Type B pancreatic cell (in vitro differentiated cells): ENCODE measurements at regions not wholly inside any gene's neighbourhood (a gene's known extent, or its start where the extent isn't known, plus 50 kb on each side); places are given as distances from the start of the nearest gene placed in this dataset.
"Not testable (repeated sequence)": the region's sequence is repeated elsewhere in the genome, so short reads cannot be mapped to it uniquely, and the experiment has no call there.

ENCODE experiments used
- DNase-seq: peaks from one replicate; pipeline ENCODE4 v3.0.0; 2021; ENCODE audit warnings: mixed read lengths; ENCODE audit not compliant: unreplicated experiment; ENCODE audit errors: extremely low spot score
- H3K27ac Mint-ChIP-seq: 2 replicates; pipeline ENCODE4 v1.8.0; 2021; ENCODE audit warnings: mild to moderate bottlenecking, mixed read lengths
- H3K27me3 Mint-ChIP-seq: 2 replicates; pipeline ENCODE4 v1.8.0; 2021; ENCODE audit warnings: mixed read lengths
- H3K36me3 Mint-ChIP-seq: 2 replicates; pipeline ENCODE4 v1.8.0; 2021; ENCODE audit warnings: mixed read lengths
- H3K4me1 Mint-ChIP-seq: one replicate; pipeline ENCODE4 v1.8.0; 2021; ENCODE audit warnings: mixed read lengths; ENCODE audit not compliant: unreplicated experiment
- H3K4me3 Mint-ChIP-seq: 2 replicates; pipeline ENCODE4 v1.8.0; 2021; ENCODE audit warnings: mild to moderate bottlenecking, mixed read lengths
- H3K9me3 Mint-ChIP-seq: 2 replicates; pipeline ENCODE4 v1.8.0; 2021; ENCODE audit warnings: mixed read lengths
- TF ChIP-seq, protein P1 (sequence below): fragments of 200-600 bp; sonication (generic); conservative IDR thresholded peaks from 2 replicates; pipeline ENCODE4 v1.5.0; 2021; ENCODE audit warnings: antibody characterized with exemption, mild to moderate bottlenecking

DNA sequence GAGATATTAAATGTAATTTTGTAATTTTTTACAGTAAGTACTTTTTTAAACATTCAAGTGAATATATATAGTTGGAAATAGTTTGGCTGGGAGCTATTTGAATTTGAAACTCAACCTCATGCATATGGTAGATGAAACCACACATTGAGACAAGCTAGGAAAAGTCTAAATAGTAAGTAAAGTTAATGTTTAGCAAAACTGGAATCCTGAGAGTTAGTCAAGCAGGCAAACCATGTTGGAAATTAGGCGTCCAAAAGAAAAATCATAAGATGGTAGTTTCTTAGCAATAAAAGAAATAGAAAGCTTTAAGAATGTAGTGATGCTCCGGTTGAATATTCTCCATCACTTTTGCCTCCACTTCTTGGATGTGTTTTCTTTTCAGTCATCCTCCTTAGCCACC, 657.1 kb upstream of the CDH10 start:
- H3K36me3 Mint-ChIP-seq, result no peaks in the 10 kb centered on the region
- H3K4me1 Mint-ChIP-seq, result no peaks in the 10 kb centered on the region
- TF ChIP-seq, protein P1, sequence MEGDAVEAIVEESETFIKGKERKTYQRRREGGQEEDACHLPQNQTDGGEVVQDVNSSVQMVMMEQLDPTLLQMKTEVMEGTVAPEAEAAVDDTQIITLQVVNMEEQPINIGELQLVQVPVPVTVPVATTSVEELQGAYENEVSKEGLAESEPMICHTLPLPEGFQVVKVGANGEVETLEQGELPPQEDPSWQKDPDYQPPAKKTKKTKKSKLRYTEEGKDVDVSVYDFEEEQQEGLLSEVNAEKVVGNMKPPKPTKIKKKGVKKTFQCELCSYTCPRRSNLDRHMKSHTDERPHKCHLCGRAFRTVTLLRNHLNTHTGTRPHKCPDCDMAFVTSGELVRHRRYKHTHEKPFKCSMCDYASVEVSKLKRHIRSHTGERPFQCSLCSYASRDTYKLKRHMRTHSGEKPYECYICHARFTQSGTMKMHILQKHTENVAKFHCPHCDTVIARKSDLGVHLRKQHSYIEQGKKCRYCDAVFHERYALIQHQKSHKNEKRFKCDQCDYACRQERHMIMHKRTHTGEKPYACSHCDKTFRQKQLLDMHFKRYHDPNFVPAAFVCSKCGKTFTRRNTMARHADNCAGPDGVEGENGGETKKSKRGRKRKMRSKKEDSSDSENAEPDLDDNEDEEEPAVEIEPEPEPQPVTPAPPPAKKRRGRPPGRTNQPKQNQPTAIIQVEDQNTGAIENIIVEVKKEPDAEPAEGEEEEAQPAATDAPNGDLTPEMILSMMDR, result no peak
- H3K4me3 Mint-ChIP-seq, result no peak overlapping the region
- H3K27ac Mint-ChIP-seq, result no peak overlapping the region
- H3K9me3 Mint-ChIP-seq, result no peaks in the 10 kb centered on the region
- no peak for DNase-seq
- H3K27me3 Mint-ChIP-seq, result no peaks in the 10 kb centered on the region

DNA sequence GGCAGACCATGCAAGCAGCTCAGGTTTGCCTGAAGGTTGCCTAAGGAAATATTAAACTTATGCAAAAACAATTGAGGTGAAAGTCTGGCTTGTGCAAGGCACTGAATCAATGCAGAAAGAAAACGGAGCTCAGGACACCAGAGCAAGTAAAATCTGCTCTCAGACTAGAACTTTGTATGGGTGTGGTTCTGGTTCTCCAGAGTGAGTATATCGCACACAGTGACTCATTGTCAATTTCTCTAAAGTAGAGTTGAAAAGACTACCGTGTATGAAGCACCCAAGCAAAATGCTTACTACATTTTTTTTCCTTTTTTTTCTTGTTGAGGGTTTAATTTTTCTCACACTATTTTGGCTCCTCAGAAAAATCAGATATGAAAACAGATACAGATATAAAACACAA, 650.3 kb upstream of the CDH10 start:
- Mint-ChIP-seq H3K9me3 (no peaks in the 10 kb centered on the region), H3K36me3 (no peaks in the 10 kb centered on the region), H3K27me3 (no peaks in the 10 kb centered on the region), H3K4me1 (no peaks in the 10 kb centered on the region), H3K4me3 (no peak overlapping the region), H3K27ac (no peak overlapping the region)
- DNase-seq, result no peak
- TF ChIP-seq, protein P1, result no peak

DNA sequence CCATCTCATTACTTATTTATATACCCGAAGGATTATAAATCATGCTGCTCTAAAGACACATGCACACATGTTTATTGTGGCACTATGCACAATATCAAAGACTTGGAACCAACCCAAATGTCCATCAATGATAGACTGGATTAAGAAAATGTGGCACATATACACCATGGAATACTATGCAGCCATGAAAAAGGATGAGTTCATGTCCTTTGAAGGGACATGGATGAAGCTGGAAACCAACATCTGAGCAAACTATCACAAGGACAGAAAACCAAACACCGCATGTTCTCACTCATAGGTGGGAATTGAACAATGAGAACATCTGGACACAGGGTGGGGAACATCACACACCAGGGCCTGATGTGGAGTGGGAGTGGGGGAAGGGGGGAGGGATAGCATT, 645.0 kb upstream of the CDH10 start:
- DNase-seq, H3K27me3 Mint-ChIP-seq, H3K4me1 Mint-ChIP-seq, H3K36me3 Mint-ChIP-seq, H3K4me3 Mint-ChIP-seq, H3K9me3 Mint-ChIP-seq, H3K27ac Mint-ChIP-seq: not testable (repeated sequence)

DNA sequence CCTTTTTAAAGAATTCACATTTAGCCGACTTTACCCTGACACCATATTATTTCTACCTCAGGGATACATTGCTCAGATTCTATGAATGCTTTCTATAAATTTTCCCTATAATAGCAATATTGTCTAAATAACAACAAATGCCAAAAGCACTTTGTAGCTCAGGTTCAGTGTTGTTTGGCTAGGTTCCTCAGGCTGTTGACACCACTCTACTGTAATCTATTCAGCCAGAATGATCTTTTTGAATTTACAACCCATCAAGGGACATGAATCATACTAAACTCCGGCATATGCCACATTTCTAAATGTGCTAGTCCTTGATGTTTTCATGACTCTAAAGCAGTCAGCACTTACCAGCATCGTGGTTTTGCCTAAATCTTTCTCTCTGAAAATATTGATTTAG, 641.5 kb upstream of the CDH10 start:
- no peaks in the 10 kb centered on the region for H3K27me3 Mint-ChIP-seq
- no peaks in the 10 kb centered on the region for H3K9me3 Mint-ChIP-seq
- TF ChIP-seq, protein P1, result no peak
- DNase-seq, result no peak
- no peak overlapping the region for H3K27ac Mint-ChIP-seq
- no peaks in the 10 kb centered on the region for H3K4me1 Mint-ChIP-seq
- no peak overlapping the region for H3K4me3 Mint-ChIP-seq
- no peaks in the 10 kb centered on the region for H3K36me3 Mint-ChIP-seq

DNA sequence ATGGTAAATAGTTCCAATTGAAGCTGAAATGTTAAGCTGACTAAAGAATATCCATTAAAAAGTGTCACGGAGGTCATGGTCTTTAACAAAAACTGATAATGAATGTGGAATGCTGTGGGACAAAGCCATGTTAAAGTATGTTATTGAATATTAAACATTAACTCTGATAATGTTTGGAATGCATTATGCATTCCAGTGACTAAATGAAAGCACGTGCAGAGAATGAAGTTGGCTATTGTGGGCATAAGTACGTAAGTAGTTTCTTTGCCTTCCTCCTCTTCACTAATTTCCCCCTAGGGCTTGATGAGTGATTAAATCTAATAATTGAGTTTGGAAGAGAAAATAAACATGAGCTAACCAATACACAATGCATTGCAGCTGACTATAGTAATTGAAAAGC, 640.4 kb upstream of the CDH10 start:
- no peaks in the 10 kb centered on the region for H3K9me3 Mint-ChIP-seq
- TF ChIP-seq, protein P1, result no peak
- no peaks in the 10 kb centered on the region for H3K27me3 Mint-ChIP-seq
- H3K4me1 Mint-ChIP-seq, result no peaks in the 10 kb centered on the region
- H3K36me3 Mint-ChIP-seq, result no peaks in the 10 kb centered on the region
- no peak overlapping the region for H3K4me3 Mint-ChIP-seq
- H3K27ac Mint-ChIP-seq, result no peak overlapping the region
- DNase-seq, result no peak

DNA sequence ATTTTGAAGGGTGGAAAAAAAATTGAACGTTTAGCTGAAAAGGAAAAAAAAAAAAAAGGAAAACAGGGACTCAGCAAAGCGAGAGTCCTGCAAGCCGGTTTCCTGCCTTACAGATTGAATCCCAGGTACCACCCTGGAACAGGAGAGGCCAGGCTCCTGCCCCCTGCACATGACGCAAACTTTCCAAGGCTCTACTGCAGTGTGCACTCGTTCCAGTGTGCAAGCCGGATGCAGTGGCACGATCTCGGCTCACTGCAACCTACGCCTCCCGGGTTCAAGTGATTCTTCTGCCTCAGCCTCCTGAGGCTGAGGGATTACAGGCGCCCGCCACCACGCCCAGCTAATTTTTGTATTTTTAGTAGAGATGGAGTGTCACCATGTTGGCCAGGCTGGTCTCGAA, 618.7 kb upstream of the CDH10 start:
- H3K27me3 Mint-ChIP-seq, H3K36me3 Mint-ChIP-seq, DNase-seq, H3K9me3 Mint-ChIP-seq, H3K4me1 Mint-ChIP-seq, H3K4me3 Mint-ChIP-seq, H3K27ac Mint-ChIP-seq: not testable (repeated sequence)

DNA sequence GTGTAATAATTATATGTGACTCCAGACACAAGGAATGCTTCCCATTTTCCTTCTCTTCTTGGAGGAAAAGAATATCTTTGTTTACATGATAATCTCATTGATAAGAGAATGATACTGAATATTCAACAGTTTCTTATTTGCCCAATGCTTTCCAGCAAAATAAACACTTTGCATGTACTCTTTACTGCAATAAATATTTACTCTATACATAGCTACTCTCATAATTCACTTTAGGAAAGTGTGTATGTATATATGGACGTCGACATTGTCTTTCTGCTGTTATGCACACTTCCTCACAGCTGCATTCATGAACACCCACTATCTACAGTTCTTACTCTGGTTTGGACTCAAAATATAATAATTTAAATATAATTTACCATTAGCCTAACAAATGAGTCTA, 617.4 kb upstream of the CDH10 start:
- no peak for DNase-seq
- Mint-ChIP-seq H3K27me3 (no peaks in the 10 kb centered on the region), H3K9me3 (no peaks in the 10 kb centered on the region), H3K27ac (no peak overlapping the region), H3K4me1 (no peaks in the 10 kb centered on the region), H3K4me3 (no peak overlapping the region), H3K36me3 (no peaks in the 10 kb centered on the region)
- TF ChIP-seq, protein P1, result no peak
